B cell (primary cell): ENCODE measurements at regions not wholly inside any gene's neighbourhood (a gene's known extent, or its start where the extent isn't known, plus 50 kb on each side); places are given as distances from the start of the nearest gene placed in this dataset.

Source experiments
- ATAC-seq: fragments of 200-7000 bp; cut with Tn5 transposase; one replicate; pipeline ENCODE4 v1.10.0; 2021; ENCODE audit warnings: low read depth, mild to moderate bottlenecking, moderate number of reproducible peaks, moderate library complexity
- CTCF ChIA-PET: fragments of 350-600 bp; sonication (Branson Sonifier 250); formaldehyde crosslinking; loops from one replicate; lab custom pipeline; 2021; ENCODE audit warnings: antibody characterized with exemption, inconsistent platforms; lab: Charles Lee
- POLR2A ChIA-PET: fragments of 350-600 bp; sonication (Branson Sonifier 250); formaldehyde crosslinking; loops from one replicate; lab custom pipeline; 2021; ENCODE audit warnings: antibody characterized with exemption; lab: Charles Lee
- DNase-seq: peaks from one replicate; pipeline ENCODE4 v3.0.0; 2013
- H2AFZ ChIP-seq: 2 replicates; pipeline ENCODE4 v1.6.1; 2012; ENCODE audit warnings: mild to moderate bottlenecking, low read depth, low read length; ENCODE audit not compliant: insufficient read depth, poor library complexity, severe bottlenecking
- H3K27ac ChIP-seq, 2 donors: 1 replicate in 1 of 2; 2 replicates in 1 of 2; pipeline ENCODE4 v1.5.1; 2012 to 2013; ENCODE audit warnings: low read length in 2 of 2, mild to moderate bottlenecking in 2 of 2, moderate library complexity in 1 of 2
- H3K27me3 ChIP-seq, 4 experiments: fragments of 200-600 bp in 1 of 4; sonication (generic) in 1 of 4; replicated peaks in 1 of 4; 1 replicate in 2 of 4; 2 replicates in 2 of 4; pipeline versions ENCODE4 v1.6.1 to v1.7.0; 2013 to 2016; ENCODE audit warnings: low read length in 3 of 4, mild to moderate bottlenecking in 2 of 4, mixed read lengths in 1 of 4, moderate library complexity in 1 of 4; ENCODE audit not compliant: insufficient read depth in 4 of 4, control insufficient read depth in 3 of 4; ENCODE audit errors: control extremely low read depth in 1 of 4
- H3K36me3 ChIP-seq, 2 experiments: replicated peaks in 1 of 2; 1 replicate in 1 of 2; 2 replicates in 1 of 2; pipeline versions ENCODE4 v1.6.1 to v1.7.1; 2013; ENCODE audit warnings: low read length in 1 of 2; ENCODE audit not compliant: insufficient read depth in 2 of 2, control insufficient read depth in 1 of 2; ENCODE audit errors: control extremely low read depth in 1 of 2, extremely low read depth in 1 of 2
- H3K4me1 ChIP-seq, 2 donors: fragments of 200-600 bp in 1 of 2; sonication (generic) in 1 of 2; 1 replicate in 1 of 2; 2 replicates in 1 of 2; pipeline versions ENCODE4 v1.5.1 to v1.6.1; 2013 to 2017; ENCODE audit warnings: low read length in 2 of 2; ENCODE audit not compliant: control insufficient read depth in 2 of 2, insufficient read depth in 2 of 2
- H3K4me2 ChIP-seq: replicated peaks from 2 replicates; pipeline ENCODE3; 2012; ENCODE audit warnings: mild to moderate bottlenecking, low read depth, low read length; ENCODE audit not compliant: poor library complexity, severe bottlenecking
- H3K4me3 ChIP-seq, 5 experiments: fragments of 200-600 bp in 1 of 5; sonication (generic) in 1 of 5; 1 replicate in 3 of 5; 2 replicates in 2 of 5; pipeline versions ENCODE4 v1.5.1 to v1.7.0; 2011 to 2016; ENCODE audit warnings: low read length in 4 of 5, mild to moderate bottlenecking in 4 of 5, low read depth in 2 of 5, control low read depth in 1 of 5, moderate library complexity in 1 of 5; ENCODE audit not compliant: insufficient read depth in 1 of 5; ENCODE audit errors: control extremely low read depth in 1 of 5, extremely low read depth in 1 of 5
- H3K79me2 ChIP-seq: fragments of 200-600 bp; sonication (generic); one replicate; pipeline ENCODE4 v1.6.0; 2016; ENCODE audit warnings: low read length; ENCODE audit not compliant: control insufficient read depth, insufficient read depth
- H3K9ac ChIP-seq: fragments of 200-600 bp; sonication (generic); 2 replicates; pipeline ENCODE4 v1.6.1; 2017; ENCODE audit warnings: mild to moderate bottlenecking, low read length, moderate library complexity
- H3K9me3 ChIP-seq, 3 donors: one replicate each; pipeline versions ENCODE4 v1.6.1 to v1.7.1; 2013; ENCODE audit warnings: low read length in 2 of 3; ENCODE audit not compliant: control insufficient read depth in 2 of 3, insufficient read depth in 1 of 3; ENCODE audit errors: control extremely low read depth in 1 of 3
- H4K20me1 ChIP-seq: 2 replicates; pipeline ENCODE4 v1.6.0; 2012; ENCODE audit warnings: mild to moderate bottlenecking, low read length; ENCODE audit not compliant: insufficient read depth, control insufficient read depth, poor library complexity, severe bottlenecking
- H3K27ac Mint-ChIP-seq: one replicate; pipeline ENCODE4 v1.8.0; 2021; ENCODE audit warnings: mixed read lengths
- H3K27me3 Mint-ChIP-seq: one replicate; pipeline ENCODE4 v1.8.0; 2021; ENCODE audit warnings: mixed read lengths
- H3K4me1 Mint-ChIP-seq: one replicate; pipeline ENCODE4 v1.8.0; 2021; ENCODE audit warnings: mixed read lengths
- H3K4me3 Mint-ChIP-seq: one replicate; pipeline ENCODE4 v1.8.0; 2021; ENCODE audit warnings: mixed read lengths
- H3K9me3 Mint-ChIP-seq: one replicate; pipeline ENCODE4 v1.8.0; 2022; ENCODE audit warnings: mixed read lengths; ENCODE audit not compliant: insufficient read depth
- EZH2 ChIP-seq: IDR thresholded peaks from 2 replicates; pipeline ENCODE4 v1.6.1; 2012; ENCODE audit warnings: borderline replicate concordance, low read depth, mild to moderate bottlenecking, moderate library complexity, low read length; ENCODE audit not compliant: insufficient read depth, poor library complexity, severe bottlenecking
- WGBS: methylation state at CpG from one replicate; pipeline ENCODE4 v1.1.5; 2013; ENCODE audit warnings: missing lambda C conversion rate; ENCODE audit not compliant: insufficient coverage; 5-methylcytosine and 5-hydroxymethylcytosine counted together
- intact Hi-C: fragments of 100-400 bp; cut with micrococcal nuclease; formaldehyde crosslinking; loops from one replicate; pipeline ENCODE4 v1.10.0; 2022
- TF ChIP-seq, protein P1 (sequence below): fragments of 200-600 bp; IDR thresholded peaks from one replicate; pipeline ENCODE4 v1.8.0; 2022; ENCODE audit warnings: antibody characterized with exemption, mild to moderate bottlenecking

- no peak for ATAC-seq
- no peaks in the 10 kb centered on the region for H3K27me3 Mint-ChIP-seq
- WGBS = no CpG with 5 or more reads among the region's 2 CpGs
- no peaks in the 10 kb centered on the region for H3K9me3 Mint-ChIP-seq
- H3K79me2 ChIP-seq = no peaks in the 10 kb centered on the region
- H3K27ac Mint-ChIP-seq = no peak overlapping the region
- no peaks in the 10 kb centered on the region for H3K27me3 ChIP-seq
- TF ChIP-seq, protein P1, sequence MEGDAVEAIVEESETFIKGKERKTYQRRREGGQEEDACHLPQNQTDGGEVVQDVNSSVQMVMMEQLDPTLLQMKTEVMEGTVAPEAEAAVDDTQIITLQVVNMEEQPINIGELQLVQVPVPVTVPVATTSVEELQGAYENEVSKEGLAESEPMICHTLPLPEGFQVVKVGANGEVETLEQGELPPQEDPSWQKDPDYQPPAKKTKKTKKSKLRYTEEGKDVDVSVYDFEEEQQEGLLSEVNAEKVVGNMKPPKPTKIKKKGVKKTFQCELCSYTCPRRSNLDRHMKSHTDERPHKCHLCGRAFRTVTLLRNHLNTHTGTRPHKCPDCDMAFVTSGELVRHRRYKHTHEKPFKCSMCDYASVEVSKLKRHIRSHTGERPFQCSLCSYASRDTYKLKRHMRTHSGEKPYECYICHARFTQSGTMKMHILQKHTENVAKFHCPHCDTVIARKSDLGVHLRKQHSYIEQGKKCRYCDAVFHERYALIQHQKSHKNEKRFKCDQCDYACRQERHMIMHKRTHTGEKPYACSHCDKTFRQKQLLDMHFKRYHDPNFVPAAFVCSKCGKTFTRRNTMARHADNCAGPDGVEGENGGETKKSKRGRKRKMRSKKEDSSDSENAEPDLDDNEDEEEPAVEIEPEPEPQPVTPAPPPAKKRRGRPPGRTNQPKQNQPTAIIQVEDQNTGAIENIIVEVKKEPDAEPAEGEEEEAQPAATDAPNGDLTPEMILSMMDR = no peak
- TF ChIP-seq EZH2 = no peak
- no peak overlapping the region for H3K9ac ChIP-seq
- intact Hi-C loops = no loop called here
- H3K4me1 ChIP-seq = no peaks in the 10 kb centered on the region
- H4K20me1 ChIP-seq = no peaks in the 10 kb centered on the region
- no peak overlapping the region for H3K4me3 ChIP-seq
- no peaks in the 10 kb centered on the region for H3K4me1 Mint-ChIP-seq
- no peak overlapping the region for H3K27ac ChIP-seq
- no peak for DNase-seq
- H2AFZ ChIP-seq = no peak overlapping the region
- no peaks in the 10 kb centered on the region for H3K9me3 ChIP-seq
- no peak overlapping the region for H3K4me2 ChIP-seq
- CTCF ChIA-PET = no interaction called here
- no peak overlapping the region for H3K4me3 Mint-ChIP-seq
- H3K36me3 ChIP-seq = no peaks in the 10 kb centered on the region
- POLR2A ChIA-PET = no interaction called here
Measured at GRCh38 chrX:76893930-76894329, 466.4 kb downstream of the MAGEE1 start.

- intact Hi-C loops = no loop called here
- DNase-seq (no peak), ATAC-seq (no peak)
- no peaks in the 10 kb centered on the region for H3K4me1 Mint-ChIP-seq
- WGBS = 100% methylated on average over 1 of the region's 4 CpGs
- CTCF ChIA-PET = no interaction called here
- H3K27ac Mint-ChIP-seq = no peak overlapping the region
- no peak overlapping the region for H3K4me3 ChIP-seq
- POLR2A ChIA-PET = no interaction called here
- H3K9me3 Mint-ChIP-seq = peaks cover 4% of the 10 kb centered on the region
- H3K79me2 ChIP-seq = no peaks in the 10 kb centered on the region
- H3K27me3 ChIP-seq = no peaks in the 10 kb centered on the region
- H3K27me3 Mint-ChIP-seq = no peaks in the 10 kb centered on the region
- H3K36me3 ChIP-seq = no peaks in the 10 kb centered on the region
- H3K9me3 ChIP-seq = no peaks in the 10 kb centered on the region
- H3K4me2 ChIP-seq = no peak overlapping the region
- no peak overlapping the region for H3K9ac ChIP-seq
- H3K4me3 Mint-ChIP-seq = no peak overlapping the region
- no peak overlapping the region for H3K27ac ChIP-seq
- no peaks in the 10 kb centered on the region for H3K4me1 ChIP-seq
- TF ChIP-seq, protein P1 = no peak
- no peak for TF ChIP-seq EZH2
- H2AFZ ChIP-seq = no peak overlapping the region
- H4K20me1 ChIP-seq = no peaks in the 10 kb centered on the region
Measured at GRCh38 chrX:76915836-76916235, 488.3 kb downstream of the MAGEE1 start.
